ENCODE measurements at regions not wholly inside any gene's neighbourhood (a gene's known extent, or its start where the extent isn't known, plus 50 kb on each side); places are given as distances from the start of the nearest gene placed in this dataset.
A peak's percentile ranks its signal among the peaks of the same experiment; 100 is the strongest.

DNA sequence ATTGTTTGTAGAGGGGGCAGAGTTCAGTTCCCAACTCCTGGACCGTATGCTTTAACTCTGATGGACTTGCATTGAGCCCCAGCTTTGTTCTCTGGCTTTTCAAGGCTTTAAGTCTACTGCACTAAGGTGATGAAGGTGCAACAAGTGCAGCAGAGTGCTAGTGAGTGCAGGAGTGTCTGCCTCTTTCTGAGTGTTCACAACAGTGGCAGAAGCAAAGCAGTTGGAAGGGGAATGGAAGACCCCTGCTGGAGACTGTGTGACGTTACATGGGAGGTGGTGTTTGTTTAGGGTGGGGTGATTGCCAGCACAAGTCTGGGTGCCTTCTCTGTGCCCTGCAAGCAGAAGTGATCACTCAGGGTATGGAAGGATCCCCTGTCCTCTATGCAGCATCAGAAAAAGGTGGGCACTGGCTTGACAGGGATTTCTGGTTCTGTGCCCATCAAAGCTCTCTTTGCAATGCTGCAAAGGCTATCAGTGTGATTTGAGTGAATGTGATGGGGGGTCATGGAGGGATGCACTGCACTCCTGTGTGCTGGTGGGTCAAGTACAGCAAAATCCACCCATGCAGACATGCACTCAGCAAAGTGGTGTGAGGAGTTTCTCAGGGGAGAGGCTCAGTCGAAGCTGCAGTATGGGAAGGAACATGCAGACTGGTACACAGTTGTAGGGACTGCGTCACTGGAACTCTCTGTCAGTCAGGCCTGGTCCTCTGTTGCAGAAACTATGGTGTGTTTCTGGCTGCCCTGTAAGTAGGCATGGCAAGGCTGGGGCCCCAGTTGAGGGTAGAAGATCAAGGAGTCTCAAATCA, 70.9 kb upstream of the UGT2B7 start:
- Histone ChIP-seq H3K4me2 (ENCODE audit: low read length) (no peak overlapping the region), H2BK120ac (ENCODE audit: insufficient read depth, low read length, poor library complexity) (no peak overlapping the region), H3K23ac (ENCODE audit: low read length) (no peak overlapping the region), H3K4ac (ENCODE audit: low read depth, low read length) (no peak overlapping the region), H4K91ac (ENCODE audit: low read depth, low read length) (no peak overlapping the region), H2BK5ac (ENCODE audit: low read depth, low read length, poor library complexity) (no peak overlapping the region), H3K79me1 (ENCODE audit: low read length) (peaks cover 1% of the 10 kb centered on the region), H2BK12ac (ENCODE audit: low read length) (no peak overlapping the region), H3K14ac (ENCODE audit: low read length) (no peak overlapping the region), H3K36me3 (ENCODE audit: control insufficient read depth in 1 of 2, insufficient read depth in 2 of 2, low read length in 2 of 2) (no peaks in the 10 kb centered on the region), H3K79me2 (ENCODE audit: control insufficient read depth, insufficient read depth, low read length, poor library complexity) (no peaks in the 10 kb centered on the region), H3K18ac (ENCODE audit: low read length) (no peak overlapping the region), H3K27me3 (ENCODE audit: insufficient read depth, low read length) (no peaks in the 10 kb centered on the region), H4K8ac (ENCODE audit: low read depth, low read length) (no peak overlapping the region), H3K9ac (ENCODE audit: low read length) (no peak overlapping the region), H2AK5ac (ENCODE audit: low read length) (no peak overlapping the region), H3K9me3 (ENCODE audit: insufficient read depth, low read depth, low read length) (no peaks in the 10 kb centered on the region), H3K4me3 (ENCODE audit: low read depth, low read length) (no peak overlapping the region), H2AFZ (ENCODE audit: insufficient read depth, low read length, poor library complexity) (no peak overlapping the region), H3K4me1 (ENCODE audit: control insufficient read depth in 1 of 2, insufficient read depth in 2 of 2, low read length in 2 of 2) (no peaks in the 10 kb centered on the region), H3K27ac (ENCODE audit: low read depth, low read length) (no peak overlapping the region), H4K12ac (ENCODE audit: low read depth, low read length) (no peak overlapping the region)
- no CpG with 5 or more reads among the region's 4 CpGs for WGBS (ENCODE audit: extremely low coverage, insufficient coverage, insufficient read length)
- no peak for DNase-seq

DNA sequence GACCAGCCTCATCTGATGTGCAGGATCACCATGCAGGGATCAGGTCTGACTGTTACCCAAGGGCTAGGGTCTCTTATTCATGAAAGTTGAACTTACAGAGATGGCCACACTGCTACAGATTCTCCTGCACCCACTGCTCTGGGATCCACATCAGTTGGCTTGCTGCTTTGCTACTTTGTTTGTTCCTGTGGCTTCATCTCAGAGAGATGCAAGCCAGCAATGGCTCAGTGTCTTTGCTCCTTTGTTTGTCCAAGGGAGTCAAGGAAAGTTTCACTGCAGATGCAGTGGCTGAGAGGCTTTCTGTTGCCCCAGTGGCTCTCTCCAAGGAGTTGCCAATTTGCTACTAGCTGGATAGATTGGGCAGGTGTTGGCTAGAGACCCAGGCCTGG, 70.3 kb upstream of the UGT2B7 start:
- H3K23ac ChIP-seq (ENCODE audit: low read length), result no peak overlapping the region

DNA sequence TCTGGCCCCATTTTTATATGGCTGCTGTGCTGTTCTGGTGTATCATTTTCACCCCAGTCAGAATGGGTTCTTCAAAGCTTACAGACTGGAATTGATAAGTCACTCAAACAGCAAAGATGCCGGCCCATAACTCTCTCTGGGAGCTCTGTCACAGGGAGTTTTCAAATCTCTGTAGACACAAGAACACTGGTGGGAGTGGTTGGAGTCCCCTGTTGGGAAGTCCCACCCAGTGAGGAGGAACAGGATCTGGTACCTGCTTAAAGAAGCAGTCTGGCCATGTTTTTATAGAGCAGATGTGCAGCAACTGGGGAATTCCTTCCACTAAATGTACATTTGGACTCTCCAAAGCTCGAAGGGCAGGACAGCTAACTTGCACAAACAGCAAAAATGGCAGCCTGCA, 69.3 kb upstream of the UGT2B7 start:
- Histone ChIP-seq H2BK120ac (ENCODE audit: insufficient read depth, low read length, poor library complexity) (no peak overlapping the region), H4K91ac (ENCODE audit: low read depth, low read length) (no peak overlapping the region), H3K14ac (ENCODE audit: low read length) (no peak overlapping the region), H4K8ac (ENCODE audit: low read depth, low read length) (no peak overlapping the region), H3K4me1 (ENCODE audit: control insufficient read depth in 1 of 2, insufficient read depth in 2 of 2, low read length in 2 of 2) (no peaks in the 10 kb centered on the region), H2AK5ac (ENCODE audit: low read length) (no peak overlapping the region), H3K4me3 (ENCODE audit: low read depth, low read length) (no peak overlapping the region), H3K9me3 (ENCODE audit: insufficient read depth, low read depth, low read length) (no peaks in the 10 kb centered on the region), H3K27ac (ENCODE audit: low read depth, low read length) (no peak overlapping the region), H3K18ac (ENCODE audit: low read length) (no peak overlapping the region), H2BK5ac (ENCODE audit: low read depth, low read length, poor library complexity) (no peak overlapping the region), H3K4ac (ENCODE audit: low read depth, low read length) (no peak overlapping the region), H2BK12ac (ENCODE audit: low read length) (peak overlapping the region; percentile 30), H3K79me2 (ENCODE audit: control insufficient read depth, insufficient read depth, low read length, poor library complexity) (no peaks in the 10 kb centered on the region), H3K9ac (ENCODE audit: low read length) (no peak overlapping the region), H3K23ac (ENCODE audit: low read length) (no peak overlapping the region), H4K12ac (ENCODE audit: low read depth, low read length) (no peak overlapping the region), H2AFZ (ENCODE audit: insufficient read depth, low read length, poor library complexity) (no peak overlapping the region), H3K27me3 (ENCODE audit: insufficient read depth, low read length) (no peaks in the 10 kb centered on the region), H3K36me3 (ENCODE audit: control insufficient read depth in 1 of 2, insufficient read depth in 2 of 2, low read length in 2 of 2) (no peaks in the 10 kb centered on the region), H3K4me2 (ENCODE audit: low read length) (no peak overlapping the region), H3K79me1 (ENCODE audit: low read length) (peaks cover 1% of the 10 kb centered on the region)
- WGBS (ENCODE audit: extremely low coverage, insufficient coverage, insufficient read length), result no CpG with 5 or more reads among the region's 2 CpGs
- DNase-seq, result no peak

More for the DNA sequence above, 70.3 kb upstream of the UGT2B7 start:
- Histone ChIP-seq H2AK5ac (ENCODE audit: low read length) (no peak overlapping the region), H3K18ac (ENCODE audit: low read length) (no peak overlapping the region), H3K79me1 (ENCODE audit: low read length) (peaks cover 1% of the 10 kb centered on the region), H3K79me2 (ENCODE audit: control insufficient read depth, insufficient read depth, low read length, poor library complexity) (no peaks in the 10 kb centered on the region), H3K9ac (ENCODE audit: low read length) (no peak overlapping the region), H2AFZ (ENCODE audit: insufficient read depth, low read length, poor library complexity) (no peak overlapping the region), H4K12ac (ENCODE audit: low read depth, low read length) (no peak overlapping the region), H3K4me2 (ENCODE audit: low read length) (no peak overlapping the region), H3K27ac (ENCODE audit: low read depth, low read length) (no peak overlapping the region), H3K9me3 (ENCODE audit: insufficient read depth, low read depth, low read length) (no peaks in the 10 kb centered on the region), H3K14ac (ENCODE audit: low read length) (no peak overlapping the region), H3K36me3 (ENCODE audit: control insufficient read depth in 1 of 2, insufficient read depth in 2 of 2, low read length in 2 of 2) (no peaks in the 10 kb centered on the region), H2BK120ac (ENCODE audit: insufficient read depth, low read length, poor library complexity) (no peak overlapping the region), H3K4me3 (ENCODE audit: low read depth, low read length) (no peak overlapping the region), H4K8ac (ENCODE audit: low read depth, low read length) (no peak overlapping the region), H2BK5ac (ENCODE audit: low read depth, low read length, poor library complexity) (no peak overlapping the region), H3K27me3 (ENCODE audit: insufficient read depth, low read length) (no peaks in the 10 kb centered on the region), H3K4me1 (ENCODE audit: control insufficient read depth in 1 of 2, insufficient read depth in 2 of 2, low read length in 2 of 2) (no peaks in the 10 kb centered on the region), H3K4ac (ENCODE audit: low read depth, low read length) (no peak overlapping the region), H2BK12ac (ENCODE audit: low read length) (no peak overlapping the region), H4K91ac (ENCODE audit: low read depth, low read length) (no peak overlapping the region)
- DNase-seq, result no peak

GRCh38 chr4:69030326-69030725, 65.9 kb upstream of the UGT2B7 start:
- Histone ChIP-seq H3K14ac (ENCODE audit: low read length) (no peak overlapping the region), H3K23ac (ENCODE audit: low read length) (no peak overlapping the region), H4K8ac (ENCODE audit: low read depth, low read length) (no peak overlapping the region), H2BK5ac (ENCODE audit: low read depth, low read length, poor library complexity) (no peak overlapping the region), H4K12ac (ENCODE audit: low read depth, low read length) (no peak overlapping the region), H3K4ac (ENCODE audit: low read depth, low read length) (no peak overlapping the region), H3K79me2 (ENCODE audit: control insufficient read depth, insufficient read depth, low read length, poor library complexity) (no peaks in the 10 kb centered on the region), H3K9me3 (ENCODE audit: insufficient read depth, low read depth, low read length) (no peaks in the 10 kb centered on the region), H3K36me3 (ENCODE audit: control insufficient read depth in 1 of 2, insufficient read depth in 2 of 2, low read length in 2 of 2) (no peaks in the 10 kb centered on the region), H3K18ac (ENCODE audit: low read length) (no peak overlapping the region), H4K91ac (ENCODE audit: low read depth, low read length) (no peak overlapping the region), H3K27me3 (ENCODE audit: insufficient read depth, low read length) (no peaks in the 10 kb centered on the region), H2BK12ac (ENCODE audit: low read length) (no peak overlapping the region), H3K79me1 (ENCODE audit: low read length) (peaks cover 1% of the 10 kb centered on the region), H2AFZ (ENCODE audit: insufficient read depth, low read length, poor library complexity) (no peak overlapping the region), H3K4me3 (ENCODE audit: low read depth, low read length) (no peak overlapping the region), H3K9ac (ENCODE audit: low read length) (no peak overlapping the region), H3K4me1 (ENCODE audit: control insufficient read depth in 1 of 2, insufficient read depth in 2 of 2, low read length in 2 of 2) (no peaks in the 10 kb centered on the region), H2BK120ac (ENCODE audit: insufficient read depth, low read length, poor library complexity) (no peak overlapping the region), H3K4me2 (ENCODE audit: low read length) (no peak overlapping the region), H3K27ac (ENCODE audit: low read depth, low read length) (no peak overlapping the region), H2AK5ac (ENCODE audit: low read length) (no peak overlapping the region)
- WGBS (ENCODE audit: extremely low coverage, insufficient coverage, insufficient read length), result no CpG with 5 or more reads among the region's 4 CpGs
- DNase-seq, result peak in 1 of 2 donors; percentile 16
